ENCODE measurements at regions not wholly inside any gene's neighbourhood (a gene's known extent, or its start where the extent isn't known, plus 50 kb on each side); places are given as distances from the start of the nearest gene placed in this dataset.
A peak's percentile ranks its signal among the peaks of the same experiment; 100 is the strongest.

- no peak overlapping the region for H3K4me3 ChIP-seq (replicated peaks; ENCODE audit: low read depth, low read length)
- no peak for TF ChIP-seq CTCF (IDR thresholded peaks at IDR 0.05; ENCODE audit: low read length, missing control alignments)
- DNase-seq (ENCODE audit: low read depth): peak; percentile 56
Measured at GRCh38 chr5:173789031-173789920, 98.9 kb upstream of the CPEB4 start.

- DNase-seq (ENCODE audit: low read depth): no peak
- no peak overlapping the region for H3K4me3 ChIP-seq (replicated peaks; ENCODE audit: low read depth, low read length)
- TF ChIP-seq CTCF (IDR thresholded peaks at IDR 0.05; ENCODE audit: low read length, missing control alignments): no peak
Measured at GRCh38 chr5:173790177-173790719, 97.9 kb upstream of the CPEB4 start.

- H3K4me3 ChIP-seq (replicated peaks; ENCODE audit: low read depth, low read length): no peak overlapping the region
- no peak for DNase-seq (ENCODE audit: low read depth)
- no peak for TF ChIP-seq CTCF (IDR thresholded peaks at IDR 0.05; ENCODE audit: low read length, missing control alignments)
Measured at GRCh38 chr5:173790836-173791546, 97.2 kb upstream of the CPEB4 start.

- H3K4me3 ChIP-seq (replicated peaks; ENCODE audit: low read depth, low read length): no peak overlapping the region
- no peak for DNase-seq (ENCODE audit: low read depth)
- no peak for TF ChIP-seq CTCF (IDR thresholded peaks at IDR 0.05; ENCODE audit: low read length, missing control alignments)
Measured at GRCh38 chr5:173791878-173792277, 96.3 kb upstream of the CPEB4 start.

GRCh38 chr5:173792781-173793547 lies 95.2 kb upstream of the CPEB4 start:
- TF ChIP-seq CTCF (IDR thresholded peaks at IDR 0.05; ENCODE audit: low read length, missing control alignments): no peak
- no peak overlapping the region for H3K4me3 ChIP-seq (replicated peaks; ENCODE audit: low read depth, low read length)
- DNase-seq (ENCODE audit: low read depth): no peak

- no peak for TF ChIP-seq CTCF (IDR thresholded peaks at IDR 0.05; ENCODE audit: low read length, missing control alignments)
- DNase-seq (ENCODE audit: low read depth): no peak
- no peak overlapping the region for H3K4me3 ChIP-seq (replicated peaks; ENCODE audit: low read depth, low read length)
Measured at GRCh38 chr5:173793648-173794548, 94.3 kb upstream of the CPEB4 start.
